DND-41 (cell line): ENCODE measurements at regions not wholly inside any gene's neighbourhood (a gene's known extent, or its start where the extent isn't known, plus 50 kb on each side); places are given as distances from the start of the nearest gene placed in this dataset.

Experiments
- ATAC-seq: fragments of 200-7000 bp; cut with Tn5 transposase; 3 replicates; pipeline ENCODE4 v1.9.1; 2021; ENCODE audit warnings: low read depth; ENCODE audit not compliant: insufficient read depth
- DNase-seq: peaks from one replicate; pipeline ENCODE4 v3.0.0-alpha.2; 2020
- H2AFZ ChIP-seq: 2 replicates; pipeline ENCODE4 v1.6.0; 2012; ENCODE audit warnings: low read depth, low read length
- H3K27ac ChIP-seq: 2 replicates; pipeline ENCODE4 v1.5.1; 2012; ENCODE audit warnings: low read length, inconsistent platforms
- H3K27me3 ChIP-seq: fragments of 200-600 bp; sonication (generic); 2 replicates; pipeline ENCODE4 v1.6.0; 2012; ENCODE audit warnings: low read length, mild to moderate bottlenecking, inconsistent platforms; ENCODE audit not compliant: insufficient read depth, poor library complexity
- H3K36me3 ChIP-seq: 2 replicates; pipeline ENCODE4 v1.5.1; 2012; ENCODE audit warnings: low read length, inconsistent platforms; ENCODE audit not compliant: insufficient read depth
- H3K4me1 ChIP-seq: 2 replicates; pipeline ENCODE4 v1.5.1; 2012; ENCODE audit warnings: mild to moderate bottlenecking, low read length; ENCODE audit not compliant: insufficient read depth
- H3K4me2 ChIP-seq: 2 replicates; pipeline ENCODE4 v1.6.0; 2012; ENCODE audit warnings: mild to moderate bottlenecking, moderate library complexity, low read length, inconsistent platforms; ENCODE audit not compliant: insufficient read depth
- H3K4me3 ChIP-seq, 2 experiments: fragments of 200-600 bp in 1 of 2; shearing (Covaris generic) in 1 of 2; 2 replicates each; pipeline ENCODE4 v1.5.1; 2012 to 2016; ENCODE audit warnings: inconsistent platforms in 2 of 2, low read length in 2 of 2, mild to moderate bottlenecking in 2 of 2, low read depth in 1 of 2, moderate library complexity in 1 of 2
- H3K79me2 ChIP-seq: 2 replicates; pipeline ENCODE4 v1.6.0; 2012; ENCODE audit warnings: low read length, inconsistent platforms; ENCODE audit not compliant: insufficient read depth
- H3K9ac ChIP-seq: 2 replicates; pipeline ENCODE4 v1.6.0; 2012; ENCODE audit warnings: low read depth, mild to moderate bottlenecking, inconsistent platforms, low read length, moderate library complexity
- H3K9me3 ChIP-seq: 2 replicates; pipeline ENCODE4 v1.5.1; 2012; ENCODE audit warnings: low read length, moderate library complexity, mild to moderate bottlenecking, inconsistent platforms; ENCODE audit not compliant: insufficient read depth, severe bottlenecking
- H4K20me1 ChIP-seq: 2 replicates; pipeline ENCODE4 v1.6.0; 2012; ENCODE audit warnings: low read length; ENCODE audit not compliant: insufficient read depth
- EZH2 ChIP-seq: IDR thresholded peaks from 3 replicates; pipeline ENCODE4 v1.6.1; 2012; ENCODE audit warnings: borderline replicate concordance, low read depth, mild to moderate bottlenecking, moderate library complexity, low read length, inconsistent platforms; ENCODE audit not compliant: severe bottlenecking
- TF ChIP-seq, protein P1 (sequence below): IDR thresholded peaks from 2 replicates; pipeline ENCODE4 v1.5.1; 2012; ENCODE audit warnings: borderline replicate concordance, low read length, moderate library complexity, mild to moderate bottlenecking; ENCODE audit not compliant: poor library complexity, severe bottlenecking; ENCODE audit errors: extremely low read depth

GRCh38 chr22:49325531-49326395, 501.9 kb downstream of the BRD1 start:
- TF ChIP-seq EZH2: no peak
- TF ChIP-seq, protein P1, sequence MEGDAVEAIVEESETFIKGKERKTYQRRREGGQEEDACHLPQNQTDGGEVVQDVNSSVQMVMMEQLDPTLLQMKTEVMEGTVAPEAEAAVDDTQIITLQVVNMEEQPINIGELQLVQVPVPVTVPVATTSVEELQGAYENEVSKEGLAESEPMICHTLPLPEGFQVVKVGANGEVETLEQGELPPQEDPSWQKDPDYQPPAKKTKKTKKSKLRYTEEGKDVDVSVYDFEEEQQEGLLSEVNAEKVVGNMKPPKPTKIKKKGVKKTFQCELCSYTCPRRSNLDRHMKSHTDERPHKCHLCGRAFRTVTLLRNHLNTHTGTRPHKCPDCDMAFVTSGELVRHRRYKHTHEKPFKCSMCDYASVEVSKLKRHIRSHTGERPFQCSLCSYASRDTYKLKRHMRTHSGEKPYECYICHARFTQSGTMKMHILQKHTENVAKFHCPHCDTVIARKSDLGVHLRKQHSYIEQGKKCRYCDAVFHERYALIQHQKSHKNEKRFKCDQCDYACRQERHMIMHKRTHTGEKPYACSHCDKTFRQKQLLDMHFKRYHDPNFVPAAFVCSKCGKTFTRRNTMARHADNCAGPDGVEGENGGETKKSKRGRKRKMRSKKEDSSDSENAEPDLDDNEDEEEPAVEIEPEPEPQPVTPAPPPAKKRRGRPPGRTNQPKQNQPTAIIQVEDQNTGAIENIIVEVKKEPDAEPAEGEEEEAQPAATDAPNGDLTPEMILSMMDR: no peak
- Histone ChIP-seq H4K20me1 (no peaks in the 10 kb centered on the region; the same call in 1 of the 2 replicates), H3K9me3 (peaks cover 3% of the 10 kb centered on the region), H3K27ac (no peak overlapping the region), H3K4me3 (no peak overlapping the region), H3K4me1 (no peaks in the 10 kb centered on the region), H3K79me2 (no peaks in the 10 kb centered on the region), H3K27me3 (peaks cover 21% of the 10 kb centered on the region), H3K9ac (no peak overlapping the region), H2AFZ (no peak overlapping the region; the same call in 1 of the 2 replicates), H3K4me2 (no peak overlapping the region), H3K36me3 (no peaks in the 10 kb centered on the region)
- ATAC-seq (no peak), DNase-seq (no peak)

DNA sequence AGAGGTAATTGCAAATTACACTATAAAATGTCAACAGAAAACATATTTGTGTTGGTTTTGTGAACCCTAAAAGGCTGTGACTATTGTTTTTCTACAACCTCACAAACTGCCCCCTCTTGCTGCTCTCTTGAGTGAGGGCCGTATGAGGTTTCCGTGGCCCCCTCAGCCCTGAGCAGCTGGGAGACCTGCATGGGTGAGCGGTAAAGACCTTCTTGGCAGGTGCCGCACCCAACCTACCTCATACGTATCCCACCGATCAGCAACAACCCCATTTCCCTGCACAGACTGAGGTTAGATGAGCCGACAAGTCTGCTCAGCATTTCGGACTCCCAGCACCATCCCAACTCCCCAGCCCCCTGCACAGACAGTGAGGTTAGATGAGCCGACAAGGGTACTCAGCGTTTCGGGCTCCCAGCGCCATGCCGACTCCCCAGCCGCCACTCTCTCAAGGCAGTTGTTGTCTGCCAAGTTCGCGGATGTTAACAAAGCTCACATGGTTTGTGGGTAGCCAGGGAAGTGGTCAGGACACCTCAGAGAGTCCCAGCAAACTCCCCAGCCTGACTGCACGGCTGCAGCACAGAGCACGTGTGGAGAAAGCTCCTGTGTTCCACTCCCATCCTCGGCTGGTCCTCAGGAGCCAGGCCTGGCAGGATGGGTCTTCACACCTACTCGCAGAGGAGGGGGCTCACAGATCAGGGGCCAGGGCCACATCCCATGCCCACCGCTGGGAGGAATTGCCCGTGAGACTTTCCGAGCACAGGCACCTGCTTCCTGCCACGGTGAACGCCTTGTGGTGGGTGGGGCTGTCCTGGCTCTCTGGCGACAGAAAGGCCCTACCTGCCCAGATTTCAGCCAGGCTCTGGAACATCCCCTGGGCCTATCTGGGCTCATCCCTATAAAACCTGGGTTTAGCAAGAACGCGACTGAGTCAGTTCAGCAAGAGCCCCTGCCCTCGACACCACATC, 502.9 kb downstream of the BRD1 start:
- no peak overlapping the region for H3K9ac ChIP-seq
- H3K4me2 ChIP-seq: no peak overlapping the region
- TF ChIP-seq, protein P1: no peak
- no peak for TF ChIP-seq EZH2

GRCh38 chr22:49323751-49324415, 503.8 kb downstream of the BRD1 start:
- H3K9me3 ChIP-seq: peaks cover 3% of the 10 kb centered on the region
- no peak for TF ChIP-seq EZH2
- TF ChIP-seq, protein P1: no peak
- no peak overlapping the region for H3K4me3 ChIP-seq
- H3K4me2 ChIP-seq: no peak overlapping the region
- H3K36me3 ChIP-seq: no peaks in the 10 kb centered on the region
- H3K9ac ChIP-seq: no peak overlapping the region
- no peaks in the 10 kb centered on the region; the same call in 1 of the 2 replicates for H4K20me1 ChIP-seq
- H3K27ac ChIP-seq: no peak overlapping the region
- no peak overlapping the region for H2AFZ ChIP-seq
- no peak for ATAC-seq
- H3K79me2 ChIP-seq: no peaks in the 10 kb centered on the region
- no peaks in the 10 kb centered on the region for H3K4me1 ChIP-seq
- peaks cover 21% of the 10 kb centered on the region for H3K27me3 ChIP-seq
- no peak for DNase-seq

More for the DNA sequence above, 502.9 kb downstream of the BRD1 start:
- Histone ChIP-seq H4K20me1 (no peaks in the 10 kb centered on the region; the same call in 1 of the 2 replicates), H2AFZ (no peak overlapping the region), H3K4me1 (no peaks in the 10 kb centered on the region), H3K9me3 (peaks cover 3% of the 10 kb centered on the region), H3K36me3 (no peaks in the 10 kb centered on the region), H3K79me2 (no peaks in the 10 kb centered on the region), H3K4me3 (no peak overlapping the region), H3K27me3 (peaks cover 21% of the 10 kb centered on the region), H3K27ac (no peak overlapping the region)
- ATAC-seq: peak; percentile 66
- peak; percentile 13 for DNase-seq
